IPS-NIHi7 (cell line): ENCODE measurements at regions not wholly inside any gene's neighbourhood (a gene's known extent, or its start where the extent isn't known, plus 50 kb on each side); places are given as distances from the start of the nearest gene placed in this dataset.
"Not testable (repeated sequence)": the region's sequence is repeated elsewhere in the genome, so short reads cannot be mapped to it uniquely, and the experiment has no call there.

ENCODE experiments used
- DNase-seq: peaks from one replicate; pipeline ENCODE4 v3.0.0; 2012; ENCODE audit warnings: mixed read lengths; ENCODE audit errors: extremely low spot score

GRCh38 chr6:40159865-40160264 is 225.6 kb upstream of the MOCS1 start:
- no peak for DNase-seq

GRCh38 chr6:40152701-40153436 is 218.6 kb upstream of the MOCS1 start:
- DNase-seq, result no peak

GRCh38 chr6:40152196-40152595 is 217.9 kb upstream of the MOCS1 start:
- DNase-seq, result no peak

DNA sequence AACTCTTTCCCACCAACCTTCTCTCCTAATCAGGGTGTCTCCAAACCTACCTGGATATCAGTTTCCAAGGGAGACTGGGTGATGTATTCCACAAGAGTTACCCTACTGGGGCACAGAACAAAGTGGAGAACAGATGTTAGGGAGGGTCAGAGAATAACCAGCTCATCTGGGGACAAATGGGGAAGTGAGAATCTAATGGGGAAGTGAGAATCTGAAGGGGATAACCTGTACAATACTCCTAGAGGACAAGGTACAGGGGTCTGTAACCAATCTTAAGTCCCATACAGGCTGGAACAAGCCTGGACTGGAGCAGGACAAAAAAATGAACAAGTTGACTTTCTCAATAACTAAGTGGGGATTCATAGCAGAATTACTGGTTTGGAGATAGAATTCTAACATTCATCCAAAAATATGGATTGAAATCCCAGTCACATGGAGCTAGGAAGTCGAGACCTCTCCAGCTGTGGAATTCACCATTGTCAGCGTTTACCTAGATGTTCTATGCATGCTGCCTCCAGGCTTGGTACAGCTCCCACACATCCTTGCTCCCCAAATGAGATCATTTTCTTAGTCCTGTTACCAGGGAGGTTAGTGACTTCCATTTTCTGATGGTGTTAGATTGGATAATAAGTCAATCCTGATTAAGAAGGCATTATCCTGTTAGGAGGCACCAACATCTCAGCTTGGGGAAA is 214.8 kb upstream of the MOCS1 start:
- DNase-seq, result no peak

- DNase-seq, result no peak
These were observed 212.6 kb upstream of the MOCS1 start for GRCh38 chr6:40146902-40147301.

DNA sequence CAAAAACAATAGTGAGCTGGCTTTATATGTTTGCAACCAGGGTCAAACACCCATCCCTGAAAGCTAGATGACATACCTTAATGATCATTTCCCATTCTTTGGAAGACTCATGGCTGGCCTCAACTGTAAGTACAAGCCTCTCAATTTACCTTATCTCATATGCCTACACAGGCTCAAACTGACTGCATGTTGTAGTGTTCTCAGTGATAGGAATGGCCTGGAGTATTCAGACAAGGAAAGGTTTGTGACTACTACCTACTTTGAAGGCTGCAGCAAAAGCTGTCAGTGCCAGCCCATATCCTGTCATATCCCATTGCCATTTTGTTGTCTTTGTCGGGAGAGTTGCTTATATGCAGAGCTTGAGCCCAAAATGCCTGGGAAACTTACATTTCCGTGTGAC is 205.2 kb upstream of the MOCS1 start:
- DNase-seq, result no peak

DNA sequence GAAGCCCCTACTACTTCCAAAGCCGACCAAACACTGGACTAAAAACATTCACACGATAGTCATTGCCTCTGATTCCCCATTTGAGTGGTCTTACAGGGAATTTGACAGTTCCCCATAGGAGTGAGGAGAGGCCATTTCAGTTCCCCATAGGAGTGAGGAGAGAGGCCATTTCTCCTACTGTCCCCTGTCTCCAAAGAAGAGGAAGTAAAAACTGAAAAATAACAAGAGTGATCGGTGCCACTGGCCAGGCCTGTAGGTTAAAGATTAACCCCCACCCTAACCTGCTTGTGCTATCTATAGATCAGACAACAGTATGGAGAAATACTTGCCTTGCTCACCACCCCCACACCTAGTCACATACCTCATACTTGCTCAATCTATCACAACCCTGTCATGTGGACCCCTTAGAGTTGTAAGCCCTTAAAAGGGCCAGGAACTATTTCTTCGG is 204.0 kb upstream of the MOCS1 start:
- DNase-seq, result no peak

- no peak for DNase-seq
These were observed 201.3 kb upstream of the MOCS1 start for GRCh38 chr6:40135491-40136072.

DNA sequence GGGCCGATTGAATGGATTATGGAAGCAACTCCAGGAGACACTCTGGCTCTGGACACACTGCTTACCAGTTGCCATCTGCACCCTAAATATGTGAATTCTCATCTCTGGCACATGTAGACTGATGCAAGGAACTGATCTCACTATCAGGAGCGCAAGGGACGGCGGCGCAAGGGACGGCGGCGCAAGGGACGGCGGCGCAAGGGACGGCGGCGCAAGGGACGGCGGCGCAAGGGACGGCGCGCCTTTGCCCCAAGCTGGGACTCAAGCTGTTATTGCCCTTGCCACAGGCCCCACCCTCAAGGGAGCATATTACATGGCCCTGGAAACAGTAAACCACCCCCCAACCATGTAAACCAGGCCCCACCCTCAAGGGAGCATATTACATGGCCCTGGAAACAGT is 199.7 kb upstream of the MOCS1 start:
- not testable (repeated sequence) for DNase-seq

DNA sequence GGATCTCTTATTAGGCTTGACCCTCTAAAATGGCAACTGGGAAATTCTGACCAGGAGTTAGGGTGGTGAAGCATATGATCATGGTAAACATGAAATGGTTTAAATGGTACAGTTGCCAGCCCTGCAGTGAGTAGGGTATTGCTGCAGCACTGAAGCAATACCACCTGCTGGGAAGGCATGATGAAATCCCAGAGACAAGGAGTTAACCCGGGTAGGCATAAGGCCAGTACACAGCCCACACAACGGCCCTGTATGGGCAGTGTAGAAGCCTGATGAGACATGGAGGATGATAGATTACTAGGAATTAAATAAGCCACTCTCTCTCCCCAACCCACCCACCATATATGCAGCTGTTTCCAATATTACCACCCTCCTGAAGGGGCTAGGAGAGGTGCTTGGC is 197.4 kb upstream of the MOCS1 start:
- DNase-seq, result no peak

GRCh38 chr6:40128127-40128526 is 193.9 kb upstream of the MOCS1 start:
- no peak for DNase-seq

DNA sequence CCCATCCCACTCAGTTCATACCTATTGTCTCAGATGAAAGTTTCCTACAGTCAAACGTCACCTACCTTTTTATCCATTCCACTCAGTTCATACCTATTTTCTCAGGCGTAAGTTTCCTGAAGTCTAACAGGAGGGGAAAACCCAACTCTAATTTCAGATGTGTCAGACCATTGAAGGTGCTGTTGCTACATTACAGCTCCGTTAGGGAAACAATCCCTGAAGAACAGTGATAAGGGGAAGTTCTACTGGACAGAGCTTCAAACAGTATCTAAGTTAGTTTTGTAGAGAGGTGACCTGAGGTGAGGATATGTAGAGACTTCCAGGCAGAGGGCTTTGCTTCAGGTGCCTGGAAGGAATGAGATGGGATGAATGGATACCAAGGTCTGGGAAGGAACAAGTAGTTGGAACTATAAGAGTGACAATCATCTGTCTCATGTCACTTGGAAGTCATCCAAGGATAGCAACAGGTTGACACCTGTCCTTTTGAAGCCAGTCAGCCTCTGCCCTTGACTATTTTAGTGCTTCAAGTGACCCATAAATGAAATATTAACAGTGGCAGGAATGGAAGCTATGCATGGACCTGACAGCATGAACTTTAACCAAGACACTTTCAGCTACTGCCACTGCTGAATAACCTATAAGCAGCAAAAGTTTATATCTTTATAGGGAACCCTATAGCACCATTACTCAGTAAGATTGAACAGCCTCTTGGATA is 191.6 kb upstream of the MOCS1 start:
- DNase-seq, result no peak

GRCh38 chr6:40124924-40125323 is 190.7 kb upstream of the MOCS1 start:
- DNase-seq, result no peak

- DNase-seq, result no peak
These were observed 182.6 kb upstream of the MOCS1 start for GRCh38 chr6:40116832-40117231.

DNA sequence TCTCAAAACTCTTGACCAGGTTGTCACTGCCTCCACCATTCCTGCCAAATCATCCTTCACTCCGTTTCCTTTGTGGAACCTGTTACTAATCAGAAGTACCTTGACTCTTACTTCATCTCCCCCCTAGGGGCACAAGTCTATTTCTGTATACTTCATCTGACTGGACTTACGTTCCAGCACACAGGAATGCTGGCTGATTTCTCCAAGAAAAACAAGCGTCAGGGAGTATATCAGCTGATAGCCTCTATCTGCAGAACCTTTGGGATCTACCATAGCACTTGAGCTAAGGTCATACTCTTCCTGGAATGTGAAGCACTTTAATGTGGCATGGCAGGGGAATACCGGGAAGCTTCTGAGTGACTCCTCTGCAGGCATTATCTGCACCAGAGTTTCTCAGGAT is 178.1 kb upstream of the MOCS1 start:
- peak; percentile 17 for DNase-seq

DNA sequence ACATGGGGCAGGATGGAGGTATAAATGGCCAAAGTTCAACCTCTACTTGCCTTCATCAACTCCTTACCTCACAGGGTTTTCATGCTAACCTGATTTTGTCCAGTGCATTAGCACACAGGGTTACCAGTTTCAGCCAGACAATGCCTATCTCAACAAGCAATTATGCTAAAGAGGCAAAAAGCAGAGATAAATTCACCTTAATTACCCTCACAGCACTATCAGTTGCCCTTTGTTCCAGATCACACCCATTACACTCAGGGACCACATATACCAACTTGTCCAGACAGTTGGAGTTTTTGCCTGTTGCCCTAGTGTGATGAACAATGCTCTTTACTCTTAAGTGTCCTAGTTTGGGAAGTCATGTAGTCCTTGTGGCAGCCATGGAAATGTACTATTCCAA is 174.5 kb upstream of the MOCS1 start:
- no peak for DNase-seq

DNA sequence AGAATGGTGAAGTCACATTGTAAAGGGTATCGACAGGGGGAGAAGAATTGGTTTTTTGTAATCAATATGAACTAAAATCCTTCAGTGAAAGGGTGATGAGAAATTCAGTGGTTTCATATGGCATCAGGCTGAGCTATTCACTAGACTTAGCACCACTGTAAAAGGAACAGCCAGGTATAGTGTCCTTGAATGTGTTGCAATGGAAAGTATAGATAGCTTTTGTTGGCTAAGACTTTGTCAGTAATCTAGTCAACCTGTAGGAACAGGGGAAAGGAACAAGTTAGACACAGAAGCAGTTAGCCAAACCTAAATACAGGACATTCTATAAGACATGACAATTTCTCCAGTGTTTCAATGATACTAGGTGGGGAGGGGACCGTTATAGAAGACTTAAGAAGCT is 172.6 kb upstream of the MOCS1 start:
- DNase-seq, result no peak

DNA sequence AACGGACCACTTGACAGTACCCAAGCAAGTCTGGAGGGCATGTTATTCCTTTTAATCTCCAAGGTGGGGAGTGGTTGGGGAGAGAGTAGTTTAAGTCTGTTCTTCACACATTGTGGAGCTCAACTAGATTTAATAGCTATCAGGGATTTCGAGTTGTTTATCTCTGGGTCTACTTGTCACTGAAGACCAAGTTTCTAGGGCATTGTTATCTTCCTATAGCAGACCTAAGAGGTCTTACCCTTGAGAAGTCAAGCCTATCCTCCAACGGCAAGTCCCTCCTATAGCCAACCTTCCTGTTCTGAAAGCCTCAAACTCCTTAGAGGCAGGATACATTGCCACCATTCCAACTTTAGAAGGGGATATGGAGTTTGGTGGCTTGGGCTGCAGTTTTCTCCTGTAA is 164.5 kb upstream of the MOCS1 start:
- no peak for DNase-seq

DNA sequence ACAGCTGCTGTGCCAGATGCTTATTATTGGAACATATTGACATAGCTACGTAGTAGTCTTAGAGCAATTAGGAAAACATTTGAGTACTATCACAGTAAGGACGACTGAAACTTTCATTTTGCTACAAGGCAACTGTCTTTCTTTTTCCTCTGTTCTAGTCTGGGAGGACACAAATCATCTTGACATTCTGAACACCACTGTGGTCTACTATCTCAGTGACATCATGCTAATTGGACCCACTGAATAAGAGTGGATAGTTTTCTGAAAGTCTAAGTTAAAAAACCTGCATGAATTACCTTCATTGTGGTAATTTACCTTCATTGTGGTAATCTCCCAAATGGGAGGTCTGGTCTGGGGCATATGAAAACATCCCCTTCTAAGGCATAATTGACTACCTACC is 163.3 kb upstream of the MOCS1 start:
- no peak for DNase-seq

DNA sequence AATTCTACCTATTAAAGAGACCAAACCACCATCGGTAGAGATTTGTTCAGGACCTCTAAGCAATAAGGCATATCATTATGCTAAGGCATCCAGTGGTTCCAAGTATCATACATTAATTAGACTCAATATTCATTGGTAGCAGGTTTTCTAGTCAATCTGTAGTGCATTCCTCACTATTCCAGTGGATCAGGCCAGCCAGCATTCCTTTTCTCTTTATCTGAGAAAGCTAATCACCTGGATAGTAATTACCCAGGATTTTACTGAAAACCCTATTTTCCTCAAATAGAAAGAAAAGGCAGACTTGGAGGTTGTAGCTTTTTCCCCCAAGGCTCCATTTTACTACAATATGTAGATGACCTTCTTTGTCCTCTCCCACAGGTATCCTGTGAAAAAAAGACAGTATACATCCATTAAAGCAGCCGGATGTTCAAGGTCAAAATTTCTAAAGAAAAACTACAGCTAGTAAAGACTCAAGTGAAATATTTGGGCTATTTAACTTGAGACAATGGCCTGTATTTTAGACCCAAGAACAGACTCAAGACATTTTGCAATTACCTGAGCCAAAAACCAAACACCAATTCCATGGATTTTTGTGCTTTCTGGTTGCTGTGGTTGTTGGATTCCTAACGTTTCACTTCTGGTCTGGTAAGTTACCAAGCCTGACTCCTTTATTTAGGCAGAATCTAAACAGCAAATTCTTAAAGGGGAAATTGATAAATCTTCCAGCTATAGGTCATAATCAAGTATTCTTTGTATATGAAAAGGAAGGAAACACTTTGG is 149.1 kb upstream of the MOCS1 start:
- no peak for DNase-seq

DNA sequence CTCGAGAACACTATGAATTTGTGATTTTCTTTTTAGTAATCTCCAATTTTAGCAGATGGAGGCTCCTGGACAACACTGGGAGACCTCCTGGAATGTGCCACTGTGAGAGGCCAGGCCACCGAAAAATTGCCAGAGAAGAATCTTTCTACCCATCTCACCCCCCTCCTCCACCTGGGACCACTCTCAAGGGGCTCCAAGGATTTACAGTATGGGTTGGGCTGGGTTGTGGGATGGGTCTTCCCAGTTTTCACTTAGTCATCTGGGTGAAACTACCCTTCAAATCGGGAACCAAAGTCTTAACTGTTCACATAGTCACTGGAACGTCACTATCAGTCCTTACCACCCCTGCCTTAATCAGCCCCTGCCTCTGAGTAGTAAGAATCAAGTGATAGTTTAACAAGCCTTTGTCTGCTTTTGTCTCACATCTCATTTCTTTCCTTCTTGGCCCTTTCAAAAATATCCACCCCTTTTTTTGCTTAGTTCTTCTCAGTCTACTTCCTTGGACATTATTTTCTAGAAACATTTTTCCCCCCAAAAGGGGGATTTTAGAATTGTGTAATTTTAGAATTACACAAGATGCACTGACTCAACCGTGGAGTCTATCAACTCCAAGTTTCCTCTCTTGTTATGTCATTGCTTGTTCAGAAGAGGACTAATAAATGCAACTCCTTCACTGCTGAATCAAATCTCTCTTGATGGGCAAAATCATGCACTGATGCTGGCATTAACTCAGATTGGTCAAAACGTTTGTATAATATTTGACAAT is 148.2 kb upstream of the MOCS1 start:
- no peak for DNase-seq
